Endothelial cell (in vitro differentiated cells): ENCODE measurements at regions not wholly inside any gene's neighbourhood (a gene's known extent, or its start where the extent isn't known, plus 50 kb on each side); places are given as distances from the start of the nearest gene placed in this dataset.

Source experiments
- DNase-seq: peaks from one replicate; pipeline ENCODE4 v3.0.0; 2021; ENCODE audit warnings: low spot score
- H3K27ac Mint-ChIP-seq: one replicate; pipeline ENCODE4 v1.8.0; 2021; ENCODE audit warnings: mixed read lengths, inconsistent platforms; ENCODE audit not compliant: unreplicated experiment
- H3K27me3 Mint-ChIP-seq: one replicate; pipeline ENCODE4 v1.8.0; 2021; ENCODE audit warnings: mild to moderate bottlenecking, moderate library complexity, mixed read lengths, inconsistent platforms; ENCODE audit not compliant: unreplicated experiment
- H3K36me3 Mint-ChIP-seq: one replicate; pipeline ENCODE4 v1.8.0; 2021; ENCODE audit warnings: mild to moderate bottlenecking, low read depth, mixed read lengths, inconsistent platforms; ENCODE audit not compliant: unreplicated experiment
- H3K4me1 Mint-ChIP-seq: one replicate; pipeline ENCODE4 v1.8.0; 2021; ENCODE audit warnings: mild to moderate bottlenecking, mixed read lengths, inconsistent platforms; ENCODE audit not compliant: unreplicated experiment
- H3K4me3 Mint-ChIP-seq: one replicate; pipeline ENCODE4 v1.8.0; 2021; ENCODE audit warnings: mild to moderate bottlenecking, mixed read lengths, inconsistent platforms; ENCODE audit not compliant: unreplicated experiment
- H3K9me3 Mint-ChIP-seq: one replicate; pipeline ENCODE4 v1.8.0; 2021; ENCODE audit warnings: mixed read lengths, inconsistent platforms; ENCODE audit not compliant: unreplicated experiment
- CTCF ChIP-seq: fragments of 200-600 bp; sonication (generic); IDR thresholded peaks from one replicate; pipeline ENCODE4 v1.5.0; 2021; ENCODE audit warnings: antibody characterized with exemption; ENCODE audit not compliant: unreplicated experiment

- Mint-ChIP-seq H3K4me3 (no peak overlapping the region), H3K4me1 (no peaks in the 10 kb centered on the region), H3K27ac (no peak overlapping the region), H3K27me3 (peaks cover 2% of the 10 kb centered on the region), H3K9me3 (no peaks in the 10 kb centered on the region), H3K36me3 (no peaks in the 10 kb centered on the region)
- no peak for TF ChIP-seq CTCF
- DNase-seq, result no peak
Observed at GRCh38 chr4:164009435-164009834, 514.9 kb downstream of the TMA16 start.

GRCh38 chr4:164011791-164012190, 517.3 kb downstream of the TMA16 start:
- H3K4me3 Mint-ChIP-seq, result no peak overlapping the region
- H3K36me3 Mint-ChIP-seq, result no peaks in the 10 kb centered on the region
- DNase-seq, result no peak
- no peak overlapping the region for H3K27ac Mint-ChIP-seq
- peaks cover 2% of the 10 kb centered on the region for H3K27me3 Mint-ChIP-seq
- no peaks in the 10 kb centered on the region for H3K9me3 Mint-ChIP-seq
- no peak for TF ChIP-seq CTCF
- H3K4me1 Mint-ChIP-seq, result no peaks in the 10 kb centered on the region

DNA sequence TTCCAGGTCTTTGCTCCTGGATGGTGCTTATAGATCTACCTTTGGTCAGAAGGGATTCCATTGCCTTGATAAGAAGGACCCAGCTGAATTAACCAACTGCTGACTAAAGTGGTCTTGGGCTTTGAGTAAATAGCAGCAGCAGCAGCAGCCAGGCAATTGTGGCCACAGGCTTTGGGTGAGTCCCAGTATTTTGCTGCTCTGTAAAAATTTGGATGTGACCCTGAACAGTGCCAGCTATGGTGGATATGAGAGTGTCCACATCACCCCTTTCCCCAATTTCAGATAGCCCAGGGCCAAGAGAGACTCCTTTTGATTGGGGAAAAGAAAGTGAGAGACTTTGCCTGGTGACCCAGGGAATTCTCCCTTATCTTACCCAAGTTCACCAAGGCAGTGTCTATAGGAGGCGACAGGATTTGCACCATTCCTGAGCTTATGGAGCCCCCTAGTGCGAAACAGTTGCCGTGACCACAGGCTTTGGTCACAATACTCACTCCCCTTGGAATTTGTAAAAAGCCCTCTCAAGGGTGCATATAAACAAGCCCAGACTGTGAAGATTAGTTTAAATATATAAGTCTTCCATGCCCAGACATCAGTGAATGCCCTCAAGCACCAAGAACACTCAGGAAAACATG, 518.0 kb downstream of the TMA16 start:
- peak; percentile 58 for DNase-seq
- H3K27ac Mint-ChIP-seq, result no peak overlapping the region

GRCh38 chr4:164021947-164022346, 527.5 kb downstream of the TMA16 start:
- Mint-ChIP-seq H3K4me3 (no peak overlapping the region), H3K4me1 (no peaks in the 10 kb centered on the region), H3K27ac (no peak overlapping the region), H3K27me3 (peaks cover 1% of the 10 kb centered on the region), H3K36me3 (no peaks in the 10 kb centered on the region), H3K9me3 (no peaks in the 10 kb centered on the region)
- no peak for TF ChIP-seq CTCF
- DNase-seq, result no peak

More for the DNA sequence above, 518.0 kb downstream of the TMA16 start:
- peak; percentile 41 for TF ChIP-seq CTCF
- no peaks in the 10 kb centered on the region for H3K4me1 Mint-ChIP-seq
- H3K4me3 Mint-ChIP-seq, result no peak overlapping the region
- peaks cover 2% of the 10 kb centered on the region for H3K27me3 Mint-ChIP-seq
- no peaks in the 10 kb centered on the region for H3K9me3 Mint-ChIP-seq
- H3K36me3 Mint-ChIP-seq, result no peaks in the 10 kb centered on the region

- no peaks in the 10 kb centered on the region for H3K4me1 Mint-ChIP-seq
- no peak for DNase-seq
Observed at GRCh38 chr4:164023214-164023613, 528.7 kb downstream of the TMA16 start.

More at GRCh38 chr4:164023214-164023613, 528.7 kb downstream of the TMA16 start:
- Mint-ChIP-seq H3K27me3 (peaks cover 1% of the 10 kb centered on the region), H3K36me3 (no peaks in the 10 kb centered on the region), H3K4me3 (no peak overlapping the region), H3K27ac (no peak overlapping the region), H3K9me3 (no peaks in the 10 kb centered on the region)
- TF ChIP-seq CTCF, result no peak
